HepG2 (cell line): ENCODE measurements at regions not wholly inside any gene's neighbourhood (a gene's known extent, or its start where the extent isn't known, plus 50 kb on each side); places are given as distances from the start of the nearest gene placed in this dataset.
A peak's percentile ranks its signal among the peaks of the same experiment; 100 is the strongest.

Experiments used
- ATAC-seq: fragments of 200-7000 bp; cut with Tn5 transposase; 3 replicates; pipeline ENCODE4 v1.9.1; 2020; ENCODE audit warnings: mild to moderate bottlenecking, moderate library complexity
- BruUV-seq: library from RNA; stranded (reverse); fragments of 400-500 nt; replicated peaks from 2 replicates; lab custom pipeline; 2021; lab: Mats Ljungman, UMichigan
- CTCF ChIA-PET: fragments of 300-600 bp; formaldehyde crosslinking; extraction: SDS; loops from one replicate; lab custom pipeline; 2021; ENCODE audit warnings: low total read pairs, inconsistent platforms, low intra/inter-chr PET ratio; lab: Yijun Ruan, JAX
- POLR2A ChIA-PET: fragments of 350-600 bp; sonication (Branson Sonifier 250); formaldehyde crosslinking; loops from one replicate; lab custom pipeline; 2020; ENCODE audit warnings: antibody characterized with exemption, inconsistent platforms; lab: Yijun Ruan, JAX
- DNase-seq: peaks from one replicate; pipeline ENCODE4 v3.0.0-alpha.2; 2015; ENCODE audit warnings: low spot score
- FAIRE-seq: peaks from 3 replicates; lab custom pipeline; 2011; peaks lifted over from hg19 to GRCh38; lab: Jason Lieb, UNC
- H2AFZ ChIP-seq: one replicate; pipeline ENCODE4 v1.6.1; 2011; ENCODE audit warnings: low read length, inconsistent platforms
- H3K27ac ChIP-seq: fragments of 300-600 bp; 3 replicates; pipeline ENCODE4 v1.8.0; 2011; ENCODE audit warnings: mixed run types, mild to moderate bottlenecking, mixed read lengths, low read length, inconsistent platforms; ENCODE audit not compliant: insufficient read depth; ENCODE audit errors: extremely low read length
- H3K27me3 ChIP-seq, 2 experiments: fragments of 200-600 bp in 1 of 2; 2 replicates in 1 of 2; 3 replicates in 1 of 2; pipeline versions ENCODE4 v1.6.0 to v1.8.0; 2011; ENCODE audit warnings: low read length in 2 of 2, mild to moderate bottlenecking in 2 of 2, moderate library complexity in 2 of 2, inconsistent platforms in 1 of 2; ENCODE audit not compliant: insufficient read depth in 2 of 2, control insufficient read depth in 1 of 2
- H3K36me3 ChIP-seq, 2 experiments: fragments of 200-600 bp in 1 of 2; replicated peaks in 1 of 2; 2 replicates in 1 of 2; 3 replicates in 1 of 2; pipeline versions ENCODE4 v1.5.1 to v1.8.0; 2011; ENCODE audit warnings: low read length in 2 of 2, inconsistent platforms in 1 of 2; ENCODE audit not compliant: insufficient read depth in 2 of 2, control insufficient read depth in 1 of 2
- H3K4me1 ChIP-seq: 2 replicates; pipeline ENCODE4 v1.5.1; 2012; ENCODE audit warnings: low read length, inconsistent platforms; ENCODE audit not compliant: insufficient read depth
- H3K4me2 ChIP-seq: 2 replicates; pipeline ENCODE4 v1.6.0; 2011; ENCODE audit warnings: low read depth, low read length, inconsistent platforms
- H3K4me3 ChIP-seq, 3 experiments: fragments of 200-600 bp in 1 of 3; sonication (generic), shearing (Covaris generic) in 1 of 3; replicated peaks in 1 of 3; 2 replicates each; pipeline ENCODE4 v1.5.1; 2011 to 2016; ENCODE audit warnings: low read length in 3 of 3, inconsistent platforms in 2 of 3, low read depth in 2 of 3, mild to moderate bottlenecking in 2 of 3, control low read depth in 1 of 3, mixed read lengths in 1 of 3; ENCODE audit not compliant: insufficient read depth in 1 of 3
- H3K79me2 ChIP-seq: one replicate; pipeline ENCODE4 v1.6.1; 2011; ENCODE audit warnings: low read length, inconsistent platforms; ENCODE audit not compliant: insufficient read depth
- H3K9ac ChIP-seq: 2 replicates; pipeline ENCODE4 v1.6.0; 2011; ENCODE audit warnings: mild to moderate bottlenecking, low read depth, low read length, inconsistent platforms; ENCODE audit not compliant: insufficient read depth
- H3K9me3 ChIP-seq: 2 replicates; pipeline ENCODE4 v1.5.1; 2012; ENCODE audit warnings: mild to moderate bottlenecking, low read length
- H4K20me1 ChIP-seq: 2 replicates; pipeline ENCODE4 v1.6.0; 2011; ENCODE audit warnings: inconsistent platforms, mild to moderate bottlenecking, low read length, moderate library complexity; ENCODE audit not compliant: insufficient read depth
- CEBPB ChIP-seq: IDR thresholded peaks from 2 replicates; pipeline ENCODE4 v1.6.1; 2011; ENCODE audit warnings: low read depth, low read length, improper control_type of control experiment, borderline replicate concordance
- MTF2 ChIP-seq: sonication (generic); formaldehyde crosslinking; IDR thresholded peaks from 2 replicates; pipeline ENCODE4 v1.5.0; 2020; ENCODE audit warnings: missing genetic modification reagents, borderline replicate concordance
- POLR2A ChIP-seq, 2 experiments: IDR thresholded peaks; 2 replicates each; pipeline ENCODE4 v1.6.1; 2011; ENCODE audit warnings: low read depth in 2 of 2, low read length in 2 of 2, mild to moderate bottlenecking in 1 of 2, moderate library complexity in 1 of 2; ENCODE audit not compliant: insufficient read depth in 1 of 2
- TAF15 ChIP-seq: fragments of 200-400 bp; formaldehyde crosslinking; IDR thresholded peaks from one replicate; pipeline ENCODE4 v1.6.1; 2018; ENCODE audit warnings: mild to moderate bottlenecking, low read depth, low read length; ENCODE audit not compliant: poor library complexity, severe bottlenecking
- ZNF580 ChIP-seq: IDR thresholded peaks from 2 replicates; pipeline ENCODE4 v1.6.1; 2016; ENCODE audit warnings: low read depth, borderline replicate concordance
- ZNF614 ChIP-seq: IDR thresholded peaks from 2 replicates; pipeline ENCODE4 v1.6.1; 2018; ENCODE audit warnings: missing biosample characterization, missing genetic modification reagents, inconsistent platforms, borderline replicate concordance
- WGBS: methylation state at CpG from one replicate; pipeline ENCODE4 v1.1.6; 2017; ENCODE audit warnings: low lambda C conversion rate; 5-methylcytosine and 5-hydroxymethylcytosine counted together
- in situ Hi-C: cut with HindIII; loops from 2 replicates; pipeline ENCODE4 v1.10.0; 2017; ENCODE audit warnings: low pct_unique_long_range_greater_than_20kb; ENCODE audit not compliant: extremely low pct_ligation_motif_present
- intact Hi-C: fragments of 100-400 bp; cut with micrococcal nuclease; formaldehyde crosslinking; loops from one replicate; pipeline ENCODE4 v1.10.0; 2022; ENCODE audit not compliant: unreplicated experiment
- TF ChIP-seq, protein P1 (sequence below): sonication (generic); formaldehyde crosslinking; IDR thresholded peaks from 2 replicates; pipeline ENCODE4 v1.5.1; 2020; ENCODE audit warnings: mild to moderate bottlenecking, missing genetic modification reagents, moderate library complexity

GRCh38 chr10:42960491-42960990, 116.3 kb upstream of the RET start (continued):
- TF ChIP-seq MTF2 (CRISPR knock-in tag), result no peak
- TF ChIP-seq ZNF614, result no peak
- no peak for TF ChIP-seq POLR2A (IDR thresholded peaks at IDR 0.05; ENCODE audit: insufficient read depth in 1 of 2, low read depth in 2 of 2, low read length in 2 of 2)

DNA sequence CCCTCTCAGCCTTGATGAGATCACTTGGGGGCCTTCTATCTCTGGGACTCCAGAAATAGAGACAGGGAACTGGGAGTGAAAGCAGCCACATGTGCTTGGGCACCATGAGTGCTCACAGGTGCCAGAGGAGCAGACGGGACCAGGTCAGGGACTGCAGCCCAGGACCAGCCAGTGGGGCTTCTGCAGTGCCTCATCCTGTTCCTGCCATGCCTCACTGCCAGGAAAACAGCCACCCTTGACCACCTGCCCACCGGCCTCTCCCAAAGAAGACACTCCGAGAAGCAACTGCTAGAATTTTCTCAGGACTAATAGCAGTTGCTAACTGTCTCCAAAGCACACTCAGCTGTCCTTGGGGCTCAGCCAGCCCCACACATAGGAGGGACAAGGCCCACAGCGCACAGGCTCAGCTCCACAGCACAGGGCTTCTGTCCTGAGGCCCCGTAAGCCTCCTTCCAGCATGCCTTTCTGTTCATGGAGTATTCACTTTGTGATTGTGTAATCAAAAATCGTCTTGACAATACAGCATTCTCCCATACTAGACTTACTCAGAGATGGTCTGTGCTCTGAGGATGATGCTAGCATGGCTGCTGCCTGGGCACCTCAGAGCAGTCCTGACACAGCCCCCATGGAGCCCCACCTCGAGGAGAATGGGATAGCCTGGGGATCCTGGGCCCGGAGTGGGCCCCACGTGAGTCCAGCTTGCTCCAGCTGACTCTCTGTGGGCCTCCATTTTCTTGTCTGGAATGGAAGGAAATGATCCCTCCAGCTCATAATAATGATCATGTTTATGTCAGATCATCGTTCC, 115.7 kb upstream of the RET start:
- no peak overlapping the region for H2AFZ ChIP-seq
- CTCF ChIA-PET, result no interaction called here

More for the DNA sequence above, 115.7 kb upstream of the RET start:
- ATAC-seq (peak; percentile 27; the same call in 1 of the 3 replicates), FAIRE-seq (no peak), DNase-seq (no peak)
- Histone ChIP-seq H3K27me3 (peaks cover 1 to 6% of the 10 kb centered on the region in 2 experiments; a peak in 4 of 5 replicates), H3K4me2 (no peak overlapping the region), H3K4me3 (no peak overlapping the region), H3K79me2 (no peaks in the 10 kb centered on the region), H3K27ac (no peak overlapping the region), H4K20me1 (no peaks in the 10 kb centered on the region), H3K36me3 (no peaks in the 10 kb centered on the region), H3K9ac (no peak overlapping the region), H3K9me3 (no peaks in the 10 kb centered on the region), H3K4me1 (no peaks in the 10 kb centered on the region)
- no TSS peak for BruUV-seq
- 7% methylated on average over 7 of the region's 10 CpGs for whole genome bisulfite sequencing
- POLR2A ChIA-PET, result no interaction called here
- in situ Hi-C loops, result no loop called here
- no peak for TF ChIP-seq ZNF580 (CRISPR knock-in tag)
- TF ChIP-seq CEBPB, result peak; percentile 73
- TF ChIP-seq, protein P1, sequence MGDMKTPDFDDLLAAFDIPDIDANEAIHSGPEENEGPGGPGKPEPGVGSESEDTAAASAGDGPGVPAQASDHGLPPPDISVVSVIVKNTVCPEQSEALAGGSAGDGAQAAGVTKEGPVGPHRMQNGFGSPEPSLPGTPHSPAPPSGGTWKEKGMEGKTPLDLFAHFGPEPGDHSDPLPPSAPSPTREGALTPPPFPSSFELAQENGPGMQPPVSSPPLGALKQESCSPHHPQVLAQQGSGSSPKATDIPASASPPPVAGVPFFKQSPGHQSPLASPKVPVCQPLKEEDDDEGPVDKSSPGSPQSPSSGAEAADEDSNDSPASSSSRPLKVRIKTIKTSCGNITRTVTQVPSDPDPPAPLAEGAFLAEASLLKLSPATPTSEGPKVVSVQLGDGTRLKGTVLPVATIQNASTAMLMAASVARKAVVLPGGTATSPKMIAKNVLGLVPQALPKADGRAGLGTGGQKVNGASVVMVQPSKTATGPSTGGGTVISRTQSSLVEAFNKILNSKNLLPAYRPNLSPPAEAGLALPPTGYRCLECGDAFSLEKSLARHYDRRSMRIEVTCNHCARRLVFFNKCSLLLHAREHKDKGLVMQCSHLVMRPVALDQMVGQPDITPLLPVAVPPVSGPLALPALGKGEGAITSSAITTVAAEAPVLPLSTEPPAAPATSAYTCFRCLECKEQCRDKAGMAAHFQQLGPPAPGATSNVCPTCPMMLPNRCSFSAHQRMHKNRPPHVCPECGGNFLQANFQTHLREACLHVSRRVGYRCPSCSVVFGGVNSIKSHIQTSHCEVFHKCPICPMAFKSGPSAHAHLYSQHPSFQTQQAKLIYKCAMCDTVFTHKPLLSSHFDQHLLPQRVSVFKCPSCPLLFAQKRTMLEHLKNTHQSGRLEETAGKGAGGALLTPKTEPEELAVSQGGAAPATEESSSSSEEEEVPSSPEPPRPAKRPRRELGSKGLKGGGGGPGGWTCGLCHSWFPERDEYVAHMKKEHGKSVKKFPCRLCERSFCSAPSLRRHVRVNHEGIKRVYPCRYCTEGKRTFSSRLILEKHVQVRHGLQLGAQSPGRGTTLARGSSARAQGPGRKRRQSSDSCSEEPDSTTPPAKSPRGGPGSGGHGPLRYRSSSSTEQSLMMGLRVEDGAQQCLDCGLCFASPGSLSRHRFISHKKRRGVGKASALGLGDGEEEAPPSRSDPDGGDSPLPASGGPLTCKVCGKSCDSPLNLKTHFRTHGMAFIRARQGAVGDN (CRISPR knock-in tag), result no peak
- TF ChIP-seq TAF15, result no peak
- intact Hi-C loops, result no loop called here
